Mononuclear cell (primary cell): ENCODE measurements at regions not wholly inside any gene's neighbourhood (a gene's known extent, or its start where the extent isn't known, plus 50 kb on each side); places are given as distances from the start of the nearest gene placed in this dataset.

Experiments
- H3K27me3 ChIP-seq: 2 replicates; pipeline ENCODE4 v1.6.0; 2011; ENCODE audit warnings: low read length, control low read depth; ENCODE audit not compliant: insufficient read depth
- H3K4me1 ChIP-seq: 2 replicates; pipeline ENCODE4 v1.5.1; 2011; ENCODE audit warnings: mild to moderate bottlenecking, low read length, control low read depth; ENCODE audit not compliant: insufficient read depth
- H3K4me3 ChIP-seq: 2 replicates; pipeline ENCODE4 v1.5.1; 2011; ENCODE audit warnings: mild to moderate bottlenecking, low read length, moderate library complexity
- H3K9me3 ChIP-seq: 2 replicates; pipeline ENCODE4 v1.5.1; 2011; ENCODE audit warnings: low read depth, mild to moderate bottlenecking, control low read depth, low read length

GRCh38 chr14:104373055-104373854 lies 206.3 kb upstream of the C14orf180 start:
- no peaks in the 10 kb centered on the region for H3K4me1 ChIP-seq
- H3K4me3 ChIP-seq = no peak overlapping the region
- no peaks in the 10 kb centered on the region for H3K27me3 ChIP-seq
- H3K9me3 ChIP-seq = no peaks in the 10 kb centered on the region

- Histone ChIP-seq H3K4me3 (no peak overlapping the region), H3K27me3 (no peaks in the 10 kb centered on the region), H3K4me1 (no peaks in the 10 kb centered on the region)
Observed at GRCh38 chr14:104373855-104374717, 205.5 kb upstream of the C14orf180 start.

GRCh38 chr14:104374718-104375080 lies 204.9 kb upstream of the C14orf180 start:
- no peak overlapping the region for H3K4me3 ChIP-seq
- no peaks in the 10 kb centered on the region for H3K27me3 ChIP-seq
- H3K9me3 ChIP-seq = no peaks in the 10 kb centered on the region

More at GRCh38 chr14:104373855-104374717, 205.5 kb upstream of the C14orf180 start:
- H3K9me3 ChIP-seq = no peaks in the 10 kb centered on the region

GRCh38 chr14:104375551-104376201 lies 203.9 kb upstream of the C14orf180 start:
- Histone ChIP-seq H3K4me3 (no peak overlapping the region), H3K9me3 (no peaks in the 10 kb centered on the region), H3K27me3 (no peaks in the 10 kb centered on the region), H3K4me1 (no peaks in the 10 kb centered on the region)

More at GRCh38 chr14:104374718-104375080, 204.9 kb upstream of the C14orf180 start:
- H3K4me1 ChIP-seq = no peaks in the 10 kb centered on the region

- Histone ChIP-seq H3K27me3 (no peaks in the 10 kb centered on the region), H3K9me3 (no peaks in the 10 kb centered on the region), H3K4me1 (no peaks in the 10 kb centered on the region), H3K4me3 (no peak overlapping the region)
Observed at GRCh38 chr14:104376202-104377140, 203.1 kb upstream of the C14orf180 start.

- H3K27me3 ChIP-seq = no peaks in the 10 kb centered on the region
- no peak overlapping the region for H3K4me3 ChIP-seq
- no peaks in the 10 kb centered on the region for H3K9me3 ChIP-seq
- no peaks in the 10 kb centered on the region for H3K4me1 ChIP-seq
Observed at GRCh38 chr14:104377256-104377655, 202.3 kb upstream of the C14orf180 start.

- Histone ChIP-seq H3K27me3 (no peaks in the 10 kb centered on the region), H3K4me1 (no peaks in the 10 kb centered on the region), H3K9me3 (no peaks in the 10 kb centered on the region), H3K4me3 (no peak overlapping the region)
Observed at GRCh38 chr14:104378698-104379113, 200.9 kb upstream of the C14orf180 start.

- H3K4me3 ChIP-seq = no peak overlapping the region
- no peaks in the 10 kb centered on the region for H3K9me3 ChIP-seq
- H3K4me1 ChIP-seq = peaks cover 9% of the 10 kb centered on the region
- no peaks in the 10 kb centered on the region for H3K27me3 ChIP-seq
Observed at GRCh38 chr14:104382361-104383087, 197.0 kb upstream of the C14orf180 start.

- Histone ChIP-seq H3K9me3 (no peaks in the 10 kb centered on the region), H3K27me3 (no peaks in the 10 kb centered on the region), H3K4me3 (no peak overlapping the region), H3K4me1 (peaks cover 9% of the 10 kb centered on the region)
Observed at GRCh38 chr14:104383088-104383995, 196.2 kb upstream of the C14orf180 start.

GRCh38 chr14:104383996-104384775 lies 195.4 kb upstream of the C14orf180 start:
- no peak overlapping the region for H3K4me3 ChIP-seq
- peaks cover 13% of the 10 kb centered on the region for H3K4me1 ChIP-seq
- H3K27me3 ChIP-seq = no peaks in the 10 kb centered on the region
- H3K9me3 ChIP-seq = no peaks in the 10 kb centered on the region

GRCh38 chr14:104384776-104385071 lies 194.8 kb upstream of the C14orf180 start:
- Histone ChIP-seq H3K27me3 (no peaks in the 10 kb centered on the region), H3K4me1 (peaks cover 18% of the 10 kb centered on the region), H3K4me3 (no peak overlapping the region), H3K9me3 (no peaks in the 10 kb centered on the region)

GRCh38 chr14:104385111-104385510 lies 194.5 kb upstream of the C14orf180 start:
- Histone ChIP-seq H3K9me3 (no peaks in the 10 kb centered on the region), H3K27me3 (no peaks in the 10 kb centered on the region), H3K4me3 (no peak overlapping the region), H3K4me1 (peaks cover 22% of the 10 kb centered on the region)
